ENCODE measurements at regions not wholly inside any gene's neighbourhood (a gene's known extent, or its start where the extent isn't known, plus 50 kb on each side); places are given as distances from the start of the nearest gene placed in this dataset.

- DNase-seq (ENCODE audit: low spot score): no peak
- Histone ChIP-seq H3K9me3 (no peaks in the 10 kb centered on the region), H3K4me3 (no peak overlapping the region), H3K36me3 (no peaks in the 10 kb centered on the region), H3K4me1 (replicated peaks) (no peaks in the 10 kb centered on the region), H3K27me3 (replicated peaks; ENCODE audit: insufficient read depth) (no peaks in the 10 kb centered on the region), H3K27ac (no peak overlapping the region)
- intact Hi-C loops (cut with DNase I): no loop called here
- 83% methylated on average over 4 of the region's 4 CpGs for WGBS
- TF ChIP-seq POLR2A (IDR thresholded peaks at IDR 0.05): no peak
- no peak for TF ChIP-seq POLR2AphosphoS5 (IDR thresholded peaks at IDR 0.05)
- no peak for TF ChIP-seq CTCF (IDR thresholded peaks at IDR 0.05)
Measured at GRCh38 chr7:16212032-16212431, 209.3 kb downstream of the CRPPA start.

DNA sequence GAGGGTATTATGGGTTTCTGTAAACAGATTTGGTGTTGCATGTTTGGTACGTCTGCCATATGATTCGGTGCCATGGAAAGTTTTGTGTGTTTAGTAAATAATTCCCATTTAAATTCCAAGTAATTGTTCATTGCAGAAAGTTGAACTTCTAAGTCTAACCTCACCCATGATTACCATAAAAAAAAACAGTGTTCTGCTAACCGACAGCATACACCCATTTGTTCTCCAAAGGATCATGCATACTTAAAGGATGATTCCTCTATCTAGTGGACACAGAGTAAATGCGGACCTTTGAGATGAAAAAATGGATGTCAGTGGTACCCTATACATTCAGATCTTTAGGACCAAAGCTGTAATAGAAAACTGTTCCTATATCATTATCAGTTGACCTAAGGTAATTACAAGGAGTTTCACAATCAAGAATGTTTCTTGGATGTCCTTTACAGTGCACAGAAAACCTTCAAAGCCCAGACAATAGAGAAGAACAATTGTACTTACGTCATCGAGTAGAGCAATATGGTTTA is 209.9 kb downstream of the CRPPA start:
- DNase-seq (ENCODE audit: low spot score): no peak
- H3K27ac ChIP-seq: no peak overlapping the region
- H3K4me1 ChIP-seq (replicated peaks): no peaks in the 10 kb centered on the region
- H3K36me3 ChIP-seq: no peaks in the 10 kb centered on the region
- intact Hi-C loops (cut with DNase I): no loop called here
- H3K4me3 ChIP-seq: no peak overlapping the region
- no peaks in the 10 kb centered on the region for H3K9me3 ChIP-seq
- TF ChIP-seq POLR2AphosphoS5 (IDR thresholded peaks at IDR 0.05) (no peak), CTCF (IDR thresholded peaks at IDR 0.05) (no peak), POLR2A (IDR thresholded peaks at IDR 0.05) (no peak)
- H3K27me3 ChIP-seq (replicated peaks; ENCODE audit: insufficient read depth): no peaks in the 10 kb centered on the region
- WGBS: 85% methylated on average over 6 of the region's 6 CpGs

GRCh38 chr7:16210171-16210570 is 211.2 kb downstream of the CRPPA start:
- Histone ChIP-seq H3K4me1 (replicated peaks) (no peaks in the 10 kb centered on the region), H3K27ac (no peak overlapping the region), H3K27me3 (replicated peaks; ENCODE audit: insufficient read depth) (no peaks in the 10 kb centered on the region), H3K36me3 (no peaks in the 10 kb centered on the region), H3K4me3 (no peak overlapping the region), H3K9me3 (no peaks in the 10 kb centered on the region)
- no peak for DNase-seq (ENCODE audit: low spot score)
- intact Hi-C loops (cut with DNase I): no loop called here
- no peak for TF ChIP-seq CTCF (IDR thresholded peaks at IDR 0.05)
- TF ChIP-seq POLR2AphosphoS5 (IDR thresholded peaks at IDR 0.05): no peak
- TF ChIP-seq POLR2A (IDR thresholded peaks at IDR 0.05): no peak
- 97% methylated on average over 2 of the region's 2 CpGs for WGBS

GRCh38 chr7:16207321-16207720 is 214.0 kb downstream of the CRPPA start:
- TF ChIP-seq POLR2A (IDR thresholded peaks at IDR 0.05): no peak
- Histone ChIP-seq H3K9me3 (no peaks in the 10 kb centered on the region), H3K4me1 (replicated peaks) (no peaks in the 10 kb centered on the region), H3K27me3 (replicated peaks; ENCODE audit: insufficient read depth) (no peaks in the 10 kb centered on the region), H3K27ac (no peak overlapping the region), H3K36me3 (no peaks in the 10 kb centered on the region), H3K4me3 (no peak overlapping the region)
- intact Hi-C loops (cut with DNase I): no loop called here
- 72% methylated on average over 2 of the region's 2 CpGs for WGBS
- no peak for DNase-seq (ENCODE audit: low spot score)

- intact Hi-C loops (cut with DNase I): no loop called here
- 94% methylated on average over 2 of the region's 2 CpGs for WGBS
- Histone ChIP-seq H3K9me3 (no peaks in the 10 kb centered on the region), H3K4me1 (replicated peaks) (no peaks in the 10 kb centered on the region), H3K36me3 (no peaks in the 10 kb centered on the region), H3K27ac (no peak overlapping the region), H3K27me3 (replicated peaks; ENCODE audit: insufficient read depth) (no peaks in the 10 kb centered on the region), H3K4me3 (no peak overlapping the region)
- no peak for TF ChIP-seq CTCF (IDR thresholded peaks at IDR 0.05)
- no peak for TF ChIP-seq POLR2A (IDR thresholded peaks at IDR 0.05)
- no peak for TF ChIP-seq POLR2AphosphoS5 (IDR thresholded peaks at IDR 0.05)
- DNase-seq (ENCODE audit: low spot score): no peak
Measured at GRCh38 chr7:16205466-16205865, 215.9 kb downstream of the CRPPA start.

Measured in prostate gland (tissue), 2 donors.